ENCODE measurements at regions not wholly inside any gene's neighbourhood (a gene's known extent, or its start where the extent isn't known, plus 50 kb on each side); places are given as distances from the start of the nearest gene placed in this dataset.

DNA sequence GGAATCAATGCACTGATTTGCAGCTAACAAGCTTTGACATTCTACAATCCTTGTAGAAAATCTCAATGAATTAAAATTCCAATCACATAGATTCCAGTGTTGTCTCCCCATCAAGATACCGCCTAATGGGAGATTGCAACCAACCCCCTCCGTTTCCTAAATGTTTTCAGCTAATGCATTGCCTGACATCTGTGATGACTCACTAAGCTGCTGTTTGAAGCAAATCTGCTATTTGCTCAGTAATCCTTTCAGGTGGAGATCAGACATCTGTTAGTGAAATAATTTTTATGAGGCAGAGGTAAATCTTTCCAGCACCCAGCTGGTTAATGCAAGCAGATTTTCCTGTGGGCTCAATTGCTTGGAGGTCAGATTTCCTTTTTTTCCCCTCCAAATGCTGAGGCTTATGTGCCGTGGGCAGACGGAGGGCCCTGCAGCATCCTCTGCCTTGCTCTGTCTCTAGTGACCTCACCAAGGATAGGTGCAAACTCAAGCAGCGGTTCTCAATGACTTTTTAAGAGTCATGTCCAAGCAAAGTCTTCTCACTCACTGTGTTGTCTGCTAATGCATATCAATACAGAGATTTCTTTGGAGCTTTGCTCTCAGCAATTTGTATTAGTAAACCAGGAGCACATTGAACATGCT is 91.1 kb upstream of the RAB3GAP2 start:
- no peak for TF ChIP-seq CTCF (optimal IDR thresholded peaks at IDR 0.05 in 1 of 3, IDR thresholded peaks at IDR 0.05 in 1 of 3, conservative IDR thresholded peaks at IDR 0.05 in 1 of 3; ENCODE audit: extremely low read depth in 1 of 3, insufficient read depth in 2 of 3, low read length in 3 of 3)
- no peak for TF ChIP-seq EZH2 (IDR thresholded peaks at IDR 0.05; ENCODE audit: low read length)
